Thyroid gland (tissue), 4 donors: ENCODE measurements at regions not wholly inside any gene's neighbourhood (a gene's known extent, or its start where the extent isn't known, plus 50 kb on each side); places are given as distances from the start of the nearest gene placed in this dataset.

ENCODE experiments used
- CTCF ChIP-seq, 6 experiments: fragments of 200-600 bp in 3 of 6; fragments of 450-650 bp in 3 of 6; sonication (generic) in 3 of 6; IDR thresholded peaks; one replicate each; pipeline ENCODE4 v1.5.1; 2016 to 2019; ENCODE audit warnings: antibody characterized with exemption in 6 of 6, mild to moderate bottlenecking in 2 of 6, inconsistent platforms in 1 of 6, moderate library complexity in 1 of 6
- POLR2A ChIP-seq, 2 donors: fragments of 450-650 bp; IDR thresholded peaks; one replicate each; pipeline ENCODE4 v1.6.1; 2017; ENCODE audit warnings: antibody characterized with exemption in 2 of 2, mild to moderate bottlenecking in 2 of 2, moderate library complexity in 1 of 2

GRCh38 chr22:47694536-47695130 lies 932.2 kb downstream of the TBC1D22A start:
- TF ChIP-seq CTCF (IDR thresholded peaks at IDR 0.05) (no peak), POLR2A (IDR thresholded peaks at IDR 0.05) (no peak)
